ENCODE measurements at regions not wholly inside any gene's neighbourhood (a gene's known extent, or its start where the extent isn't known, plus 50 kb on each side); places are given as distances from the start of the nearest gene placed in this dataset.

DNA sequence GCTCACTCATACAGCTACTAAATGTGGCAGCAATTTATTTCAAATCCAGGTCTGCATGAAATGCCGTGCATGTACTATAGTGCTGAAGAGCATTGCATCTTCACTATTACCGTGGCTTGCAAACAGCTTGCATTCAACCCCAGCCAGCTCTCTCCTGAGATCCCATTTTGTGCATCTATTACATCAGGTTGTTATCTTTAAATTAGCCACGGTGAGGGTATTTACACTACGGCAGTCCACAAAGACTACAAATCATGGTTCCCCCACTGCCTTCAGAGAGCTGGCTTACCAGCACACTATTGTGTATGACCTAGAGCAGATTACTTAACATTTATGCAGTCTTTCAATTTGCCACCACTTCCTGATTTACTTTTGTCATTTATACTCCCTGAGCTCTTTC, 621.3 kb upstream of the LRATD1 start:
- no peaks in the 10 kb centered on the region for H3K27me3 ChIP-seq (ENCODE audit: control insufficient read depth, insufficient read depth, low read length)
- 66% methylated on average over 4 of the region's 4 CpGs for WGBS (ENCODE audit: insufficient coverage)
- H3K36me3 ChIP-seq (ENCODE audit: control insufficient read depth, insufficient read depth, low read length): no peaks in the 10 kb centered on the region
- no peaks in the 10 kb centered on the region for H3K4me1 ChIP-seq (ENCODE audit: control insufficient read depth, insufficient read depth, low read length)
- no peak overlapping the region for H3K27ac ChIP-seq (ENCODE audit: low read length)
- DNase-seq: no peak
- no peak overlapping the region for H3K4me3 ChIP-seq (ENCODE audit: low read length)
- H3K9me3 ChIP-seq (replicated peaks; ENCODE audit: control insufficient read depth, low read depth, low read length): no peaks in the 10 kb centered on the region

GRCh38 chr2:14015113-14015630, 617.3 kb upstream of the LRATD1 start:
- Histone ChIP-seq H3K4me1 (ENCODE audit: control insufficient read depth, insufficient read depth, low read length) (no peaks in the 10 kb centered on the region), H3K27ac (ENCODE audit: low read length) (no peak overlapping the region), H3K27me3 (ENCODE audit: control insufficient read depth, insufficient read depth, low read length) (no peaks in the 10 kb centered on the region), H3K36me3 (ENCODE audit: control insufficient read depth, insufficient read depth, low read length) (no peaks in the 10 kb centered on the region), H3K4me3 (ENCODE audit: low read length) (no peak overlapping the region), H3K9me3 (replicated peaks; ENCODE audit: control insufficient read depth, low read depth, low read length) (no peaks in the 10 kb centered on the region)
- WGBS (ENCODE audit: insufficient coverage): no CpG with 5 or more reads among the region's 4 CpGs
- DNase-seq: peak; percentile 4

- peak; percentile 36 for DNase-seq
- Histone ChIP-seq H3K36me3 (ENCODE audit: control insufficient read depth, insufficient read depth, low read length) (no peaks in the 10 kb centered on the region), H3K9me3 (replicated peaks; ENCODE audit: control insufficient read depth, low read depth, low read length) (no peaks in the 10 kb centered on the region), H3K27me3 (ENCODE audit: control insufficient read depth, insufficient read depth, low read length) (no peaks in the 10 kb centered on the region), H3K4me1 (ENCODE audit: control insufficient read depth, insufficient read depth, low read length) (no peaks in the 10 kb centered on the region), H3K4me3 (ENCODE audit: low read length) (no peak overlapping the region), H3K27ac (ENCODE audit: low read length) (no peak overlapping the region)
Observed at GRCh38 chr2:14016289-14016955, 616.1 kb upstream of the LRATD1 start.

DNA sequence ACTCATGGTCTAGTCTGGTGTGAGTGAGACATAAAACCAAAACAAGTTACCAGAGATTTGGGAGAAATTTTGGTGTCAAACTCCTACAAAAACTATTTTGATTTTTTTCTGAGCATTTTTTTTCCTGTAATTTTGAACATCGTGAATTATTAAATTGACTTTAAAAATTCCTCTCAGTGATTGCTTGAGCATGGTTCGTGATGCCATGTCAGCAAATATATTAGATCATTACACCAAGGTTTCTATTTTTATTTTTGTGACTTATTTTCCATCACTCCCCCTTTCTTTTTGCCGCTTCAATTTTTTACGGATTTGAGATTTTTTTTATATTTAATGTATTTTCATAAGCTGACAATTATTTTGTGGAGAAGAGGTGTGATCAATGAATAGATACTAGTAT, 613.9 kb upstream of the LRATD1 start:
- Histone ChIP-seq H3K4me3 (ENCODE audit: low read length) (no peak overlapping the region), H3K36me3 (ENCODE audit: control insufficient read depth, insufficient read depth, low read length) (no peaks in the 10 kb centered on the region), H3K9me3 (replicated peaks; ENCODE audit: control insufficient read depth, low read depth, low read length) (no peaks in the 10 kb centered on the region), H3K4me1 (ENCODE audit: control insufficient read depth, insufficient read depth, low read length) (no peaks in the 10 kb centered on the region), H3K27ac (ENCODE audit: low read length) (no peak overlapping the region), H3K27me3 (ENCODE audit: control insufficient read depth, insufficient read depth, low read length) (no peaks in the 10 kb centered on the region)
- no CpG with 5 or more reads among the region's 4 CpGs for WGBS (ENCODE audit: insufficient coverage)
- DNase-seq: no peak

DNA sequence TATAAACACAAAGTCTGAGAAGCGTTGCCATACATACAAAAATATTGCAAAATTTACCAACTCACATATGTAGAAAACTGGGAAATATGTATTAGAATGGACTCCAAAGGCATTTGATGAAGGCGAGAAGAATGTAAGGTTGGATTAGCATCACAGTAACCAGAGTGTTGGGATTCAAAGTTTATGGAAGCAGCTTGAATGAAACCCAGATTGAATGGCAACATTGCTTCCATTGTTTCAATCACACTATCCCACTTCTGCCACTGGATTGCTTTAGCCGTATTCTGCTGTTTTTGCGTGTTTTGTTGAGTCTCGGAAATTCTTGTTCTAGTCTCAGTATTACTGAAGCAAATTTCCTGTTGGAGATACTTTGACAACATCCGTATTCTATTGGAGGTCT, 609.0 kb upstream of the LRATD1 start:
- 65% methylated on average over 2 of the region's 6 CpGs for WGBS (ENCODE audit: insufficient coverage)
- Histone ChIP-seq H3K27me3 (ENCODE audit: control insufficient read depth, insufficient read depth, low read length) (no peaks in the 10 kb centered on the region), H3K9me3 (replicated peaks; ENCODE audit: control insufficient read depth, low read depth, low read length) (no peaks in the 10 kb centered on the region), H3K27ac (ENCODE audit: low read length) (no peak overlapping the region), H3K4me3 (ENCODE audit: low read length) (no peak overlapping the region), H3K36me3 (ENCODE audit: control insufficient read depth, insufficient read depth, low read length) (no peaks in the 10 kb centered on the region), H3K4me1 (ENCODE audit: control insufficient read depth, insufficient read depth, low read length) (no peaks in the 10 kb centered on the region)
- DNase-seq: no peak

DNA sequence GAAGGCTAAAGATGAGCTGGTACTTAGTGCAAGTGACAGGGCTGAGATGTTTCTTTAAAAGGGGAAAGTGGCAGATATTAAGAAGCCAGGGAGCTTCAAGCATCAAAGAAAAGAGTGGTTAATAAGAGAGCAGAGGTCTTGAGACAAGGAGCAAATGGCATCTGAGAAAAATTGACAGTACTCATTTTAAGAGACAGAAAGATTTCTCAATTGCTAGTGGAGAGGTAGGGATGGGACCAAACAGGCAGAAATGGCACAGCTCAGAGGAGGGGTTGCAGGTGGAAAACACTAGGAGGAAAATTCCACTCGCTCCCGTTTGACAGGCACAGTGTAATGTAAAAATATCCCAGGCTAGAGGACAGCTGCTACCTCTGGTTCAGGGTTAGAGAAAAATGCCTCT, 593.4 kb upstream of the LRATD1 start:
- Histone ChIP-seq H3K4me1 (ENCODE audit: control insufficient read depth, insufficient read depth, low read length) (no peaks in the 10 kb centered on the region), H3K36me3 (ENCODE audit: control insufficient read depth, insufficient read depth, low read length) (no peaks in the 10 kb centered on the region), H3K27me3 (ENCODE audit: control insufficient read depth, insufficient read depth, low read length) (no peaks in the 10 kb centered on the region), H3K4me3 (ENCODE audit: low read length) (no peak overlapping the region), H3K9me3 (replicated peaks; ENCODE audit: control insufficient read depth, low read depth, low read length) (no peaks in the 10 kb centered on the region), H3K27ac (ENCODE audit: low read length) (no peak overlapping the region)
- 80% methylated on average over 1 of the region's 2 CpGs for WGBS (ENCODE audit: insufficient coverage)
- no peak for DNase-seq

GRCh38 chr2:14047491-14047890, 585.0 kb upstream of the LRATD1 start:
- Histone ChIP-seq H3K9me3 (replicated peaks; ENCODE audit: control insufficient read depth, low read depth, low read length) (no peaks in the 10 kb centered on the region), H3K27me3 (ENCODE audit: control insufficient read depth, insufficient read depth, low read length) (no peaks in the 10 kb centered on the region), H3K27ac (ENCODE audit: low read length) (no peak overlapping the region), H3K4me3 (ENCODE audit: low read length) (no peak overlapping the region), H3K36me3 (ENCODE audit: control insufficient read depth, insufficient read depth, low read length) (no peaks in the 10 kb centered on the region), H3K4me1 (ENCODE audit: control insufficient read depth, insufficient read depth, low read length) (no peaks in the 10 kb centered on the region)
- no peak for DNase-seq
- WGBS (ENCODE audit: insufficient coverage): no CpG with 5 or more reads among the region's 2 CpGs

DNA sequence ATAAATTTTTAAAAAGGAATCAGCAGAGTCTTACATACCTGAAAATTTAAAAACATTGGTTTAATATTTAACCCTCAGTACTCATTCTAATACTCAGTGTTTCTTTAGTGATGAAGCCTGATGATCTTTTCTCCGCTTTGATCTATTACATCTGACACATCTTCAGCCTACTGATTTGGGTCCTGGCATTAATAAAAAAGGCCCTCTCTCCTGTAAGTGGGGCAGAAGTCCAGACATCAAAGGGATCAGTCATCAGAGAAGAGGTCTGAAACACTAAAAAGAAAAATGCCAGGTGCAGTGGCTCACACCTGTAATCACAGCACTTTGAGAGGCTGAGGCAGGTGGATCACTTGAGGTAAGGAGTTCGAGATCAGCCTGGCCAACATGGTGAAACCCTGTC, 581.1 kb upstream of the LRATD1 start:
- Histone ChIP-seq H3K27me3 (ENCODE audit: control insufficient read depth, insufficient read depth, low read length) (no peaks in the 10 kb centered on the region), H3K36me3 (ENCODE audit: control insufficient read depth, insufficient read depth, low read length) (no peaks in the 10 kb centered on the region), H3K27ac (ENCODE audit: low read length) (no peak overlapping the region), H3K4me3 (ENCODE audit: low read length) (no peak overlapping the region), H3K4me1 (ENCODE audit: control insufficient read depth, insufficient read depth, low read length) (no peaks in the 10 kb centered on the region), H3K9me3 (replicated peaks; ENCODE audit: control insufficient read depth, low read depth, low read length) (no peaks in the 10 kb centered on the region)
- DNase-seq: no peak
- 60% methylated on average over 1 of the region's 2 CpGs for WGBS (ENCODE audit: insufficient coverage)

DNA sequence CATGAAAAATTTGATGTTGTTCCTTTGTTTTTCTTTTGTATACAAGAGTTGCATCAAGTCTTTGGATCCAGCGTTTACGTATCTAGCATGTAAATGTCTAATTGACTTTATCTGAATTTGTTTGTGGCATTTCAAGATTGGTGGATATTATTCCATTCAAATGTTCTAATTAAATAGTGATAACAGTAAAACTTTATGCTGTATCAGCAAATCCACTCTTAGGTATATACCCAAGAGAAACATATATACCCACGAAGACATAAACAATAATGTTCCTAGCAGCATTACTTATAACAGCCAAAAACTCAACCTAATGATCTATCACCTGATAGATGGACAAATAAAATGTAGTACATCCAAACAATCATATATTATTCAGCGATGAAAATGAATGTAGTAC, 579.4 kb upstream of the LRATD1 start:
- no peaks in the 10 kb centered on the region for H3K27me3 ChIP-seq (ENCODE audit: control insufficient read depth, insufficient read depth, low read length)
- H3K9me3 ChIP-seq (replicated peaks; ENCODE audit: control insufficient read depth, low read depth, low read length): no peaks in the 10 kb centered on the region
- no peak for DNase-seq
- no CpG with 5 or more reads among the region's 4 CpGs for WGBS (ENCODE audit: insufficient coverage)
- H3K4me1 ChIP-seq (ENCODE audit: control insufficient read depth, insufficient read depth, low read length): no peaks in the 10 kb centered on the region
- H3K36me3 ChIP-seq (ENCODE audit: control insufficient read depth, insufficient read depth, low read length): no peaks in the 10 kb centered on the region
- H3K4me3 ChIP-seq (ENCODE audit: low read length): no peak overlapping the region
- no peak overlapping the region for H3K27ac ChIP-seq (ENCODE audit: low read length)

DNA sequence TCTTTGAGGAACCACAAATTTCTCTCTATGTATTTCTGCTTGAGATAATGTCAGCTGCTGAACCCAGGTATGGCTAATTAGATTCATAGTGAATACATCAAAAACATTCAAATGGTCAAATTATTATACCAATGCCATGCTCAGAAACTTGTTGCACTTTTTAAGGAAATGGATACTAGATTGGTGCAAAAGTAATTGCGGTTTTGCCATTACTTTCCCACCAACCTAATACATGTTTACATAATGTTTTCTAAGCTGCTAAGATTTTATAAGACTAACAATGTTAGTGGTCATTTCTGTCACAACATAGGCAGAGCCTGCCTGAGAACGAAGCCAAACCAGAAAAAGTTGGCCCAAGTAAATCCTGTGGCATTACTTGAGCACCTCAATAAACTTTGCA, 568.2 kb upstream of the LRATD1 start:
- no peak overlapping the region for H3K27ac ChIP-seq (ENCODE audit: low read length)
- WGBS (ENCODE audit: insufficient coverage): no CpG with 5 or more reads among the region's 2 CpGs
- H3K36me3 ChIP-seq (ENCODE audit: control insufficient read depth, insufficient read depth, low read length): no peaks in the 10 kb centered on the region
- no peaks in the 10 kb centered on the region for H3K4me1 ChIP-seq (ENCODE audit: control insufficient read depth, insufficient read depth, low read length)
- no peaks in the 10 kb centered on the region for H3K9me3 ChIP-seq (replicated peaks; ENCODE audit: control insufficient read depth, low read depth, low read length)
- no peak for DNase-seq
- H3K4me3 ChIP-seq (ENCODE audit: low read length): no peak overlapping the region
- H3K27me3 ChIP-seq (ENCODE audit: control insufficient read depth, insufficient read depth, low read length): no peaks in the 10 kb centered on the region

- H3K27me3 ChIP-seq (ENCODE audit: control insufficient read depth, insufficient read depth, low read length): no peaks in the 10 kb centered on the region
- WGBS (ENCODE audit: insufficient coverage): no CpG with 5 or more reads among the region's 1 CpG
- no peaks in the 10 kb centered on the region for H3K9me3 ChIP-seq (replicated peaks; ENCODE audit: control insufficient read depth, low read depth, low read length)
- H3K4me3 ChIP-seq (ENCODE audit: low read length): no peak overlapping the region
- peak; percentile 21 for DNase-seq
- H3K27ac ChIP-seq (ENCODE audit: low read length): no peak overlapping the region
- H3K36me3 ChIP-seq (ENCODE audit: control insufficient read depth, insufficient read depth, low read length): no peaks in the 10 kb centered on the region
- H3K4me1 ChIP-seq (ENCODE audit: control insufficient read depth, insufficient read depth, low read length): no peaks in the 10 kb centered on the region
Observed at GRCh38 chr2:14072338-14072737, 560.2 kb upstream of the LRATD1 start.
